RWPE2 (cell line): ENCODE measurements at regions not wholly inside any gene's neighbourhood (a gene's known extent, or its start where the extent isn't known, plus 50 kb on each side); places are given as distances from the start of the nearest gene placed in this dataset.

Experiments used
- ATAC-seq: fragments of 200-7000 bp; cut with Tn5 transposase; 3 replicates; pipeline ENCODE4 v1.9.1; 2021; ENCODE audit warnings: low read depth
- DNase-seq: peaks from one replicate; pipeline ENCODE4 v3.0.0-alpha.2; 2020; ENCODE audit warnings: low spot score
- H3K27ac ChIP-seq: fragments of 450-650 bp; 2 replicates; pipeline ENCODE4 v1.5.1; 2017; ENCODE audit warnings: mild to moderate bottlenecking; ENCODE audit not compliant: poor library complexity, severe bottlenecking
- H3K27me3 ChIP-seq: fragments of 250-450 bp; sonication (Bioruptor Pico); 2 replicates; pipeline ENCODE4 v1.5.1; 2021; ENCODE audit warnings: mild to moderate bottlenecking, moderate library complexity; ENCODE audit not compliant: insufficient read depth, poor library complexity, severe bottlenecking
- H3K36me3 ChIP-seq: fragments of 250-450 bp; sonication (Bioruptor Pico); 2 replicates; pipeline ENCODE4 v1.5.1; 2020; ENCODE audit warnings: low read depth, mild to moderate bottlenecking, moderate library complexity
- H3K4me1 ChIP-seq: fragments of 250-450 bp; sonication (Bioruptor Pico); 2 replicates; pipeline ENCODE4 v1.5.1; 2021; ENCODE audit warnings: mild to moderate bottlenecking, moderate library complexity; ENCODE audit not compliant: insufficient read depth, poor library complexity, severe bottlenecking
- H3K4me3 ChIP-seq: fragments of 250-450 bp; sonication (Bioruptor Pico); 2 replicates; pipeline ENCODE4 v1.5.1; 2021; ENCODE audit warnings: mild to moderate bottlenecking, moderate library complexity; ENCODE audit not compliant: severe bottlenecking
- H3K9me3 ChIP-seq: fragments of 250-450 bp; sonication (Bioruptor Pico); 2 replicates; pipeline ENCODE4 v1.5.1; 2021; ENCODE audit warnings: mild to moderate bottlenecking, moderate library complexity; ENCODE audit not compliant: severe bottlenecking
- TF ChIP-seq, protein P1 (sequence below): fragments of 450-650 bp; IDR thresholded peaks from one replicate; pipeline ENCODE4 v1.5.1; 2017; ENCODE audit warnings: mild to moderate bottlenecking, moderate library complexity; ENCODE audit not compliant: poor library complexity, severe bottlenecking

DNA sequence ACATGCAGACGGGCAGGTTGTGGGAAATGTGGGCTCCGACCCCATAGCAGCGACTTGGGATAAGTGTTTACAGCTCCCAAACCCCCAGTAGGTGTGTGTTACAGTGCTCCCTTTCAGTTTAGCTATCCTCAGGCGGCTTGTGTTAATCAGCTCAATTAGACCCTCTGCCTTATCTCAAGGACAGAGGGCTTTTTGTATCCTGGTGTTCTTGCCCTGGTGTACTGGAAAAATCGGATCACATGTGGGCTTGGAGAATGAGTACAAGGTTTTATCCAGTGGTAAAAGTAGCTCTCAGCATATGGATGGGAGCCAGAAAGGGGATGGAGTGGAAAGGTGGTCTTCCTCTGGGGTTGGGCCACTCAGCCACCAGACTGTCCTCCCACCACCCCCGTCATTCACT, 264.7 kb upstream of the SYT4 start:
- DNase-seq = no peak
- TF ChIP-seq, protein P1, sequence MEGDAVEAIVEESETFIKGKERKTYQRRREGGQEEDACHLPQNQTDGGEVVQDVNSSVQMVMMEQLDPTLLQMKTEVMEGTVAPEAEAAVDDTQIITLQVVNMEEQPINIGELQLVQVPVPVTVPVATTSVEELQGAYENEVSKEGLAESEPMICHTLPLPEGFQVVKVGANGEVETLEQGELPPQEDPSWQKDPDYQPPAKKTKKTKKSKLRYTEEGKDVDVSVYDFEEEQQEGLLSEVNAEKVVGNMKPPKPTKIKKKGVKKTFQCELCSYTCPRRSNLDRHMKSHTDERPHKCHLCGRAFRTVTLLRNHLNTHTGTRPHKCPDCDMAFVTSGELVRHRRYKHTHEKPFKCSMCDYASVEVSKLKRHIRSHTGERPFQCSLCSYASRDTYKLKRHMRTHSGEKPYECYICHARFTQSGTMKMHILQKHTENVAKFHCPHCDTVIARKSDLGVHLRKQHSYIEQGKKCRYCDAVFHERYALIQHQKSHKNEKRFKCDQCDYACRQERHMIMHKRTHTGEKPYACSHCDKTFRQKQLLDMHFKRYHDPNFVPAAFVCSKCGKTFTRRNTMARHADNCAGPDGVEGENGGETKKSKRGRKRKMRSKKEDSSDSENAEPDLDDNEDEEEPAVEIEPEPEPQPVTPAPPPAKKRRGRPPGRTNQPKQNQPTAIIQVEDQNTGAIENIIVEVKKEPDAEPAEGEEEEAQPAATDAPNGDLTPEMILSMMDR = no peak
- no peaks in the 10 kb centered on the region for H3K36me3 ChIP-seq
- no peak for ATAC-seq
- peak overlapping the region; percentile 56 for H3K27ac ChIP-seq
- peaks cover 20% of the 10 kb centered on the region for H3K4me1 ChIP-seq
- H3K27me3 ChIP-seq = no peaks in the 10 kb centered on the region
- H3K4me3 ChIP-seq = no peak overlapping the region
- no peaks in the 10 kb centered on the region for H3K9me3 ChIP-seq

DNA sequence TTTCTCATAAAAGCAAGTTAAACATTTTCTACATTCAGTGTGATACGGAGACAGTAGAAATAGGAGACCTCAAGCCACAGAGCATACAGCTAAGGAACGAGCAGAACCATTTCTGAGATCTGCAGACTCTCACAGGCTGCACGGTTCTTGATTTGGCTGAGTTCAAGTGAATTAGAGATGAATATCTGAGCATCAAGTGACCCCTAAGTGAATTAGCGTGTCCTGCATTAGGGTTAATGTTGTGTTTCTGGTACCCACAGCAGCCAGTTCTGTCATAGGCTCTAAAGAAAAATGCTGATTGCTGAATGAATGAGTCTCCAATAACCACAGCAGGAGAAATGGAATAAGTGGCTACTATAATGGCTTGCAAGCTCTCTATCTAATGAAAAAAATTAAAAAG, 265.9 kb upstream of the SYT4 start:
- DNase-seq = no peak
- H3K9me3 ChIP-seq = no peaks in the 10 kb centered on the region
- no peak for ATAC-seq
- H3K4me1 ChIP-seq = peaks cover 20% of the 10 kb centered on the region
- TF ChIP-seq, protein P1 = no peak
- H3K27ac ChIP-seq = no peak overlapping the region
- no peak overlapping the region for H3K4me3 ChIP-seq
- H3K27me3 ChIP-seq = no peaks in the 10 kb centered on the region
- no peaks in the 10 kb centered on the region for H3K36me3 ChIP-seq

GRCh38 chr18:43547456-43547855, 270.2 kb upstream of the SYT4 start:
- no peaks in the 10 kb centered on the region for H3K36me3 ChIP-seq
- TF ChIP-seq, protein P1 = no peak
- DNase-seq = no peak
- no peak overlapping the region for H3K4me3 ChIP-seq
- H3K27me3 ChIP-seq = no peaks in the 10 kb centered on the region
- H3K9me3 ChIP-seq = no peaks in the 10 kb centered on the region
- no peak overlapping the region for H3K27ac ChIP-seq
- no peaks in the 10 kb centered on the region for H3K4me1 ChIP-seq
- ATAC-seq = no peak

DNA sequence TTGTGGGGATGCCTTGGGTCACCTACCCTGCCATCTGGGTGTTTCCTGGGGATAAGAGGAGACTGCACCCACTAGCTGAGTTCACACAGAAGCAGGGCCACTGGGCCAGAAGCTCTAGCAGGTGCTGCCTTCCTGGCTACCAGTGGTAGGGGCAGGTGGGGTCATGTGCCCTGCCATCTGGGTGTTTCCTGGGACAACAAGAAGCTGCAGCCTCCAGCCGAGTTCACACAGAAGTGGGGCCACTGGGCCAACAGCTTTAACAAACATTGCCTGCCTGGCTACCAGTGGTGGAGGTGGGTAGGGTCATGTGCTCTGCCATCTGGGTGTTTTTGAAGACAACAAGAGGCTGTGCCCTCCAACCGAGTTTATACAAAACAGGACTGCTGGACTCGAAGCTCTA, 282.2 kb upstream of the SYT4 start:
- no peak overlapping the region for H3K27ac ChIP-seq
- no peaks in the 10 kb centered on the region for H3K36me3 ChIP-seq
- H3K4me1 ChIP-seq = no peaks in the 10 kb centered on the region
- TF ChIP-seq, protein P1 = no peak
- ATAC-seq = no peak
- no peak overlapping the region for H3K4me3 ChIP-seq
- DNase-seq = no peak
- H3K27me3 ChIP-seq = no peaks in the 10 kb centered on the region
- no peaks in the 10 kb centered on the region for H3K9me3 ChIP-seq

- DNase-seq = no peak
- H3K4me3 ChIP-seq = no peak overlapping the region
- TF ChIP-seq, protein P1 = peak; percentile 69
- H3K36me3 ChIP-seq = no peaks in the 10 kb centered on the region
- no peaks in the 10 kb centered on the region for H3K27me3 ChIP-seq
- peak; percentile 55; the same call in 1 of the 3 replicates for ATAC-seq
- no peak overlapping the region for H3K27ac ChIP-seq
- no peaks in the 10 kb centered on the region for H3K4me1 ChIP-seq
- no peaks in the 10 kb centered on the region for H3K9me3 ChIP-seq
Observed at GRCh38 chr18:43563780-43564179, 286.5 kb upstream of the SYT4 start.
